Activated T-cell treated with anti-CD3 and anti-CD28 coated beads, Interleukin-2, amount 50 U/mL, for 72 hours (primary cell): ENCODE measurements at regions not wholly inside any gene's neighbourhood (a gene's known extent, or its start where the extent isn't known, plus 50 kb on each side); places are given as distances from the start of the nearest gene placed in this dataset.
"Not testable (repeated sequence)": the region's sequence is repeated elsewhere in the genome, so short reads cannot be mapped to it uniquely, and the experiment has no call there.

ENCODE experiments used
- ATAC-seq, 2 donors: fragments of 150-1000 bp; cut with Tn5 transposase; replicated peaks in 1 of 2; 2 replicates each; pipeline ENCODE4 v1.10.0; 2021; ENCODE audit warnings: moderate library complexity in 2 of 2, mild to moderate bottlenecking in 1 of 2
- DNase-seq, 2 donors: peaks; one replicate each; pipeline ENCODE4 v3.0.0; 2021 to 2022; ENCODE audit warnings: mixed read lengths in 1 of 2
- H3K27ac Mint-ChIP-seq: one replicate; pipeline ENCODE4 v1.8.0; 2022; ENCODE audit warnings: mild to moderate bottlenecking, moderate library complexity, mixed read lengths
- H3K27me3 Mint-ChIP-seq: one replicate; pipeline ENCODE4 v1.8.0; 2022; ENCODE audit warnings: low read depth, mixed read lengths
- H3K36me3 Mint-ChIP-seq, 2 donors: one replicate each; pipeline ENCODE4 v1.8.0; 2022; ENCODE audit warnings: mixed read lengths in 2 of 2, mild to moderate bottlenecking in 1 of 2; ENCODE audit not compliant: insufficient read depth in 2 of 2
- H3K4me1 Mint-ChIP-seq: one replicate; pipeline ENCODE4 v1.8.0; 2022; ENCODE audit warnings: low read depth, mixed read lengths
- H3K4me3 Mint-ChIP-seq, 2 donors: one replicate each; pipeline ENCODE4 v1.8.0; 2022; ENCODE audit warnings: mild to moderate bottlenecking in 2 of 2, mixed read lengths in 2 of 2, moderate library complexity in 2 of 2
- H3K9me3 Mint-ChIP-seq, 2 donors: one replicate each; pipeline ENCODE4 v1.8.0; 2022; ENCODE audit warnings: mixed read lengths in 2 of 2

DNA sequence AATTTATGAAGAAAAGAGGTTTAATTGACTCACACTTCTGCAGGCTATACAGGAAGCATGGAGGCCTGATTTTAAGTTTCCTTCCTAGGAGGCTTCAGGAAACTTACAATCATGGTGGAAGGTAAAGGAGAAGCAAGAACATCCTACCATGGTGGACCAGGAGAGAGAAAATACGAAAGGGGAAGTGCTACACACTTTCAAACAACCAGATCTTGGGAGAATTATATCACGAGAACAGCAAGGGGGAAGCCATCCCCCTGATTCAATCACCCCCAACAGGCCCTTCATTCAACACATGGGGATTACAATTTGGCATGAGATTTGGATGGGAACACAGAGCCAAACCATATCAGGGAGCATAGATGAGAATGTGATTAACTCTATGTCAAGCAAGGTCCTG is 121.0 kb downstream of the MTHFS start:
- ATAC-seq (no peak), DNase-seq (no peak)
- no peak overlapping the region for H3K4me3 Mint-ChIP-seq
- peaks cover 0 to 1% of the 10 kb centered on the region in 2 donors for H3K9me3 Mint-ChIP-seq
- H3K4me1 Mint-ChIP-seq: no peaks in the 10 kb centered on the region
- no peaks in the 10 kb centered on the region for H3K36me3 Mint-ChIP-seq
- H3K27me3 Mint-ChIP-seq: no peaks in the 10 kb centered on the region
- H3K27ac Mint-ChIP-seq: no peak overlapping the region

DNA sequence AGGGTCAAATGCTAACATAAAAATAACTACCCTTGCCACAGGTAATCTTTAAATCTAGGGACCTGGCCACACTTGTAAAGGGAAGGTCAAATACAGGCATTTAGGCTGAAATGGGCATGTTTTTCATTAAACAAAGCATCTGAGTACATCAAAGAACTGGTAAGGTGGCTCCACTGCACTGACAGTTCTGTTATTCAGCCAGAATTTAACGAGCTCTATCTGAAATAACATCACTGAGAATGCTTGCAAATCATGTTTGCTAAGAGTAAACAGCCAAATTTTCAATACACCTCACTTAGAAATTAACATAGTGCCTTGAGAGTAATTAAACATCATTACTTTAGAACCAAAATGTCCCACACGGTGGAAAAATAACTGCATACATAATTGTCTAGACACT is 118.9 kb downstream of the MTHFS start:
- DNase-seq (no peak), ATAC-seq (no peak)
- no peak overlapping the region for H3K27ac Mint-ChIP-seq
- H3K36me3 Mint-ChIP-seq: peaks cover 10% of the 10 kb centered on the region in 2 donors
- peaks cover 12% of the 10 kb centered on the region for H3K27me3 Mint-ChIP-seq
- H3K4me3 Mint-ChIP-seq: no peak overlapping the region
- no peaks in the 10 kb centered on the region for H3K4me1 Mint-ChIP-seq
- peaks cover 13 to 17% of the 10 kb centered on the region in 2 donors for H3K9me3 Mint-ChIP-seq

DNA sequence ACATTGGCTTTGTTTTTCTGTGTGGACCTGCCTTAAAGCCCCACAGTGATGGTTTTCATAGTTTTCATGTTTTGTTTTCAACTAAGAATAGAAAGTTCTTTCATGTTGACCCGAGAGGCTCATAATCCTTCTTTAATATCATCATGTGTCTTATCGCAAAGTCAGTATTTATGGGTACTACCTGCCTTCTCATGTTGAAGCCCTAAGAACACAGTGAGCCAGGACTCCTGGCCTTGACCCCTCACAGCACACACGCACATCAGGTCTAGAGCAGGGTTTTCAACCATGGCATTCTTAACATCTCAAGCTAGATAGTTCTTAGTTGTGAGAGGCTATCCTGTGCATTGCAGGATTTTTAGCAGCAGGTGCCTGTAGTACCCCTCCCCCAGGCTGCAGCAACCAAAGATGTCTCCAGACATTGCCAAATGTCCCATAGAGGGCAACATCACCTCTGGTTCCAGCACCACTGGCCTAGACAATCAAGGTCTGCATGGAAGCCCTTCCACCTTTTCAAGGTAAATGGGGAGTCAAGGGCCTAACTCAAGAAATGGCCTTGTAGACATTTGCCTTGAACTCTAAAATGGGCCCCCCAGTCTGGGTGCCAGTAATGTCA is 118.3 kb downstream of the MTHFS start:
- DNase-seq: no peak
- peaks cover 16% of the 10 kb centered on the region for H3K27me3 Mint-ChIP-seq
- H3K27ac Mint-ChIP-seq: no peak overlapping the region
- peaks cover 16 to 20% of the 10 kb centered on the region in 2 donors for H3K9me3 Mint-ChIP-seq
- H3K4me1 Mint-ChIP-seq: no peaks in the 10 kb centered on the region
- ATAC-seq: no peak
- H3K36me3 Mint-ChIP-seq: peaks cover 14% of the 10 kb centered on the region in 2 donors
- H3K4me3 Mint-ChIP-seq: no peak overlapping the region

DNA sequence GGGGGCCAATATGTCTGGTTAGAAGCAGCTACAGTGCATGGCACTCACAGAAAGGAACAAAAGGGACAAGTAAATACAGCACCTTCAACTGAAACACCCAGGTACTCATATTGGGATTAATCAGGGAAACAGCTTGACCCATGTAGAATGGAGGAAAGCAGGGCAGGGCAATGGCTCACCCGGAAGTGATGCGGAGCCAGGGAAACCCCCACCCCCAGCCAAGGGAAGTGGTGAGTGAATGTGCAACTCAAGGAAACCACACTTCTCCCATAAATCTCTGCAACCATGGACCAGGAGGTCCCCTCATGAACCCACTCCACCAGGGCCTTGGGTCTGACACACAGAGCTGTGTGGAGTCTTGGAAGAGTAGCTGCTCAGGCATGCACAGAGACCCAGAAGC is 117.1 kb downstream of the MTHFS start:
- peaks cover 14% of the 10 kb centered on the region in 2 donors for H3K36me3 Mint-ChIP-seq
- peaks cover 16 to 22% of the 10 kb centered on the region in 2 donors for H3K9me3 Mint-ChIP-seq
- no peak overlapping the region for H3K4me3 Mint-ChIP-seq
- DNase-seq: peak; percentile 13 to 39
- H3K27me3 Mint-ChIP-seq: peaks cover 19% of the 10 kb centered on the region
- peak; percentile 40 to 69 for ATAC-seq
- no peak overlapping the region for H3K27ac Mint-ChIP-seq
- H3K4me1 Mint-ChIP-seq: no peaks in the 10 kb centered on the region

DNA sequence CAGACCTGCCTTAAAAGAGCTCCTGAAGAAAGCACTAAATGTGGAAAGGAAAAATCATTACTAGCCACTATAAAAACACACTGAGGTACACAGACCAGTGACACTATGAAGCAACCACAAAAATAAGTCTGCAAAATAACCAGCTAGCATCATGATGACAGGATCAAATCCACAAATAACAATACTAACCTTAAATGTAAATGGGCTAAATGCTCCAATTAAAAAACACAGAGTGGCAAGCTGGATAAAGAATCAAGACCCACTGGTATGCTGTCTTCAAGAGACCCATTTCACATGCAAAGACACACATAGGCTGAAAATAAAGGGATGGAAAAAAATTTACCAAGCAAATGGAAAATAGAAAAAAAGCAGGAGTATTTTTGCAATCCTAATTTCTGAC is 114.5 kb downstream of the MTHFS start:
- Mint-ChIP-seq H3K36me3 (peaks cover 14% of the 10 kb centered on the region in 2 donors), H3K9me3 (peaks cover 15 to 22% of the 10 kb centered on the region in 2 donors), H3K27me3 (peaks cover 31% of the 10 kb centered on the region)
- H3K4me3 Mint-ChIP-seq, H3K27ac Mint-ChIP-seq, H3K4me1 Mint-ChIP-seq, ATAC-seq, DNase-seq: not testable (repeated sequence)
